ENCODE measurements at regions not wholly inside any gene's neighbourhood (a gene's known extent, or its start where the extent isn't known, plus 50 kb on each side); places are given as distances from the start of the nearest gene placed in this dataset.

GRCh38 chr20:57030611-57031600 lies 235.5 kb downstream of the BMP7 start:
- WGBS (ENCODE audit: low lambda C conversion rate, missing lambda C conversion rate) = 61% methylated on average over 14 of the region's 14 CpGs
- no peaks in the 10 kb centered on the region for H3K9me2 ChIP-seq (replicated peaks; ENCODE audit: insufficient read depth)
- no peaks in the 10 kb centered on the region for H3K79me2 ChIP-seq
- no peak for TF ChIP-seq EZH2 (IDR thresholded peaks at IDR 0.05; ENCODE audit: borderline replicate concordance)
- TF ChIP-seq CTCF (IDR thresholded peaks at IDR 0.05; ENCODE audit: poor library complexity) = no peak
- no peak for TF ChIP-seq EZH2phosphoT487 (IDR thresholded peaks at IDR 0.05; ENCODE audit: low read depth, severe bottlenecking, unreplicated experiment)
- no peaks in the 10 kb centered on the region for H4K20me1 ChIP-seq (ENCODE audit: insufficient read depth, poor library complexity, severe bottlenecking)
- no peaks in the 10 kb centered on the region for H3K9me3 ChIP-seq (ENCODE audit: low read depth)
- peak; percentile 31 for DNase-seq (ENCODE audit: low spot score)
- no peak overlapping the region for H3K4me2 ChIP-seq
- no peak overlapping the region for H2AFZ ChIP-seq
- no peaks in the 10 kb centered on the region for H3K36me3 ChIP-seq (replicated peaks; ENCODE audit: insufficient read depth, low read depth)
- H3K4me3 ChIP-seq = no peak overlapping the region
- H3K4me1 ChIP-seq (ENCODE audit: insufficient read depth) = peaks cover 9% of the 10 kb centered on the region
- H3K27ac ChIP-seq = no peak overlapping the region
- peaks cover 5% of the 10 kb centered on the region for H3K27me3 ChIP-seq

- no peak overlapping the region for H2AFZ ChIP-seq
- no peak overlapping the region for H3K4me2 ChIP-seq
- H3K27me3 ChIP-seq = peaks cover 5% of the 10 kb centered on the region
- H3K9me3 ChIP-seq (ENCODE audit: low read depth) = no peaks in the 10 kb centered on the region
- H3K4me3 ChIP-seq = no peak overlapping the region
- peaks cover 9% of the 10 kb centered on the region for H3K4me1 ChIP-seq (ENCODE audit: insufficient read depth)
- 83% methylated on average over 2 of the region's 2 CpGs for WGBS (ENCODE audit: low lambda C conversion rate, missing lambda C conversion rate)
- no peaks in the 10 kb centered on the region for H4K20me1 ChIP-seq (ENCODE audit: insufficient read depth, poor library complexity, severe bottlenecking)
- H3K79me2 ChIP-seq = no peaks in the 10 kb centered on the region
- no peaks in the 10 kb centered on the region for H3K36me3 ChIP-seq (replicated peaks; ENCODE audit: insufficient read depth, low read depth)
- no peak overlapping the region for H3K27ac ChIP-seq
- TF ChIP-seq EZH2 (IDR thresholded peaks at IDR 0.05; ENCODE audit: borderline replicate concordance) (no peak), EZH2phosphoT487 (IDR thresholded peaks at IDR 0.05; ENCODE audit: low read depth, severe bottlenecking, unreplicated experiment) (no peak), CTCF (IDR thresholded peaks at IDR 0.05; ENCODE audit: poor library complexity) (no peak)
- H3K9me2 ChIP-seq (replicated peaks; ENCODE audit: insufficient read depth) = no peaks in the 10 kb centered on the region
- DNase-seq (ENCODE audit: low spot score) = no peak
These were observed 234.5 kb downstream of the BMP7 start for GRCh38 chr20:57031867-57032355.

- Histone ChIP-seq H3K27me3 (peaks cover 5% of the 10 kb centered on the region), H3K79me2 (no peaks in the 10 kb centered on the region), H3K36me3 (replicated peaks; ENCODE audit: insufficient read depth, low read depth) (no peaks in the 10 kb centered on the region), H3K4me3 (no peak overlapping the region), H2AFZ (no peak overlapping the region), H3K9me3 (ENCODE audit: low read depth) (no peaks in the 10 kb centered on the region), H3K4me2 (no peak overlapping the region), H3K4me1 (ENCODE audit: insufficient read depth) (peaks cover 9% of the 10 kb centered on the region), H4K20me1 (ENCODE audit: insufficient read depth, poor library complexity, severe bottlenecking) (no peaks in the 10 kb centered on the region), H3K27ac (no peak overlapping the region), H3K9me2 (replicated peaks; ENCODE audit: insufficient read depth) (no peaks in the 10 kb centered on the region)
- DNase-seq (ENCODE audit: low spot score) = no peak
- TF ChIP-seq CTCF (IDR thresholded peaks at IDR 0.05; ENCODE audit: poor library complexity) (no peak), EZH2 (IDR thresholded peaks at IDR 0.05; ENCODE audit: borderline replicate concordance) (no peak), EZH2phosphoT487 (IDR thresholded peaks at IDR 0.05; ENCODE audit: low read depth, severe bottlenecking, unreplicated experiment) (no peak)
- WGBS (ENCODE audit: low lambda C conversion rate, missing lambda C conversion rate) = 68% methylated on average over 9 of the region's 9 CpGs
These were observed 233.6 kb downstream of the BMP7 start for GRCh38 chr20:57032847-57033246.
